ENCODE measurements at regions not wholly inside any gene's neighbourhood (a gene's known extent, or its start where the extent isn't known, plus 50 kb on each side); places are given as distances from the start of the nearest gene placed in this dataset.
"Not testable (repeated sequence)": the region's sequence is repeated elsewhere in the genome, so short reads cannot be mapped to it uniquely, and the experiment has no call there.

- no peak overlapping the region for H3K4me3 Mint-ChIP-seq (ENCODE audit: unreplicated experiment)
- no peaks in the 10 kb centered on the region for H3K4me1 Mint-ChIP-seq (ENCODE audit: low read depth)
- peaks cover 2% of the 10 kb centered on the region for H3K9me3 Mint-ChIP-seq (ENCODE audit: low read depth)
- TF ChIP-seq CTCF (IDR thresholded peaks at IDR 0.05) = no peak
- H3K36me3 Mint-ChIP-seq (ENCODE audit: low read depth) = no peaks in the 10 kb centered on the region
- H3K27ac Mint-ChIP-seq (ENCODE audit: unreplicated experiment) = no peak overlapping the region
- no peak for DNase-seq (ENCODE audit: low spot score)
- peaks cover 7% of the 10 kb centered on the region for H3K27me3 Mint-ChIP-seq (ENCODE audit: low read depth)
Measured at GRCh38 chr6:1212919-1213318, 99.0 kb upstream of the FOXQ1 start.

GRCh38 chr6:1212138-1212537 is 99.8 kb upstream of the FOXQ1 start:
- not testable (repeated sequence) for H3K4me3 Mint-ChIP-seq (ENCODE audit: unreplicated experiment); DNase-seq (ENCODE audit: low spot score); H3K27me3 Mint-ChIP-seq (ENCODE audit: low read depth); H3K9me3 Mint-ChIP-seq (ENCODE audit: low read depth); H3K4me1 Mint-ChIP-seq (ENCODE audit: low read depth); H3K36me3 Mint-ChIP-seq (ENCODE audit: low read depth); H3K27ac Mint-ChIP-seq (ENCODE audit: unreplicated experiment)

GRCh38 chr6:1210631-1211030 is 101.3 kb upstream of the FOXQ1 start:
- not testable (repeated sequence) for H3K4me1 Mint-ChIP-seq (ENCODE audit: low read depth); H3K27ac Mint-ChIP-seq (ENCODE audit: unreplicated experiment); H3K4me3 Mint-ChIP-seq (ENCODE audit: unreplicated experiment); H3K9me3 Mint-ChIP-seq (ENCODE audit: low read depth); H3K36me3 Mint-ChIP-seq (ENCODE audit: low read depth); DNase-seq (ENCODE audit: low spot score)
- peaks cover 12% of the 10 kb centered on the region for H3K27me3 Mint-ChIP-seq (ENCODE audit: low read depth)

GRCh38 chr6:1208876-1209275 is 103.0 kb upstream of the FOXQ1 start:
- Mint-ChIP-seq H3K9me3 (ENCODE audit: low read depth) (peaks cover 2% of the 10 kb centered on the region), H3K27me3 (ENCODE audit: low read depth) (peaks cover 13% of the 10 kb centered on the region), H3K4me1 (ENCODE audit: low read depth) (no peaks in the 10 kb centered on the region), H3K27ac (ENCODE audit: unreplicated experiment) (no peak overlapping the region), H3K4me3 (ENCODE audit: unreplicated experiment) (no peak overlapping the region), H3K36me3 (ENCODE audit: low read depth) (no peaks in the 10 kb centered on the region)
- no peak for DNase-seq (ENCODE audit: low spot score)
- no peak for TF ChIP-seq CTCF (IDR thresholded peaks at IDR 0.05)

- Mint-ChIP-seq H3K4me1 (ENCODE audit: low read depth) (peaks cover 5% of the 10 kb centered on the region), H3K9me3 (ENCODE audit: low read depth) (peaks cover 2% of the 10 kb centered on the region), H3K36me3 (ENCODE audit: low read depth) (no peaks in the 10 kb centered on the region), H3K27ac (ENCODE audit: unreplicated experiment) (no peak overlapping the region), H3K4me3 (ENCODE audit: unreplicated experiment) (no peak overlapping the region), H3K27me3 (ENCODE audit: low read depth) (peaks cover 8% of the 10 kb centered on the region)
- no peak for TF ChIP-seq CTCF (IDR thresholded peaks at IDR 0.05)
- DNase-seq (ENCODE audit: low spot score) = no peak
Measured at GRCh38 chr6:1203546-1203945, 108.4 kb upstream of the FOXQ1 start.

GRCh38 chr6:1202201-1202600 is 109.7 kb upstream of the FOXQ1 start:
- Mint-ChIP-seq H3K9me3 (ENCODE audit: low read depth) (no peaks in the 10 kb centered on the region), H3K27me3 (ENCODE audit: low read depth) (peaks cover 7% of the 10 kb centered on the region), H3K4me3 (ENCODE audit: unreplicated experiment) (no peak overlapping the region), H3K36me3 (ENCODE audit: low read depth) (no peaks in the 10 kb centered on the region), H3K27ac (ENCODE audit: unreplicated experiment) (no peak overlapping the region), H3K4me1 (ENCODE audit: low read depth) (peaks cover 5% of the 10 kb centered on the region)
- TF ChIP-seq CTCF (IDR thresholded peaks at IDR 0.05) = no peak
- DNase-seq (ENCODE audit: low spot score) = no peak

Data from chondrocyte (in vitro differentiated cells).